GM23338 (cell line): ENCODE measurements at regions not wholly inside any gene's neighbourhood (a gene's known extent, or its start where the extent isn't known, plus 50 kb on each side); places are given as distances from the start of the nearest gene placed in this dataset.

Experiments
- EZH2 ChIP-seq: fragments of 200-600 bp; sonication (generic); IDR thresholded peaks from one replicate; pipeline ENCODE4 v1.8.0; 2017; ENCODE audit warnings: antibody characterized with exemption, mild to moderate bottlenecking, low read depth; ENCODE audit not compliant: unreplicated experiment
- NANOG ChIP-seq: IDR thresholded peaks from 2 replicates; pipeline ENCODE4 v1.6.1; 2016; ENCODE audit warnings: antibody characterized with exemption, borderline replicate concordance
- TF ChIP-seq, protein P1 (sequence below), 2 experiments: fragments of 200-600 bp in 1 of 2; sonication (generic) in 1 of 2; conservative IDR thresholded peaks; 2 replicates each; pipeline versions ENCODE4 v1.5.1 to v1.6.1; 2016 to 2017; ENCODE audit warnings: antibody characterized with exemption in 2 of 2, low read depth in 2 of 2, mild to moderate bottlenecking in 2 of 2, moderate library complexity in 1 of 2

DNA sequence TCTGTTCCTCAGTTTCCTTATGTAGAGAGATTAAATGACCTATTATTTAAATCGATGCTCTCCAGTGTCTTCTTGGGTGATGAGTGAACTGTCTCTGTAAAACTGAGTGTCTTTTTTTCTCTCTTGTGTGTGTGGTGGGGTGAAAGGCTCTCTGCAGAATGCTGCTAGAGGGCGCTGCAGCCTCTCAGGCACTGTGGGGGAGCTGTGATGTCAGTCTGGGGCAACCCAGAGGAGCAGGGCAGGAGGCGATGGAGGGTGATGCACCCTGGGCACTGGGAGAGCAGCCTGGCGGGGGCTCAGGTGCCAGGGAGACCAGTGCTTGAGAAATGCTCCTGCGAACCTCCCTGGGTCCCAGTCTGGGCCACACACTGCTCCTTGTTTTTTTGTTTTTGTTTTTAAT, 110.1 kb upstream of the POM121L12 start:
- TF ChIP-seq EZH2 (no peak), NANOG (no peak)
- TF ChIP-seq, protein P1, sequence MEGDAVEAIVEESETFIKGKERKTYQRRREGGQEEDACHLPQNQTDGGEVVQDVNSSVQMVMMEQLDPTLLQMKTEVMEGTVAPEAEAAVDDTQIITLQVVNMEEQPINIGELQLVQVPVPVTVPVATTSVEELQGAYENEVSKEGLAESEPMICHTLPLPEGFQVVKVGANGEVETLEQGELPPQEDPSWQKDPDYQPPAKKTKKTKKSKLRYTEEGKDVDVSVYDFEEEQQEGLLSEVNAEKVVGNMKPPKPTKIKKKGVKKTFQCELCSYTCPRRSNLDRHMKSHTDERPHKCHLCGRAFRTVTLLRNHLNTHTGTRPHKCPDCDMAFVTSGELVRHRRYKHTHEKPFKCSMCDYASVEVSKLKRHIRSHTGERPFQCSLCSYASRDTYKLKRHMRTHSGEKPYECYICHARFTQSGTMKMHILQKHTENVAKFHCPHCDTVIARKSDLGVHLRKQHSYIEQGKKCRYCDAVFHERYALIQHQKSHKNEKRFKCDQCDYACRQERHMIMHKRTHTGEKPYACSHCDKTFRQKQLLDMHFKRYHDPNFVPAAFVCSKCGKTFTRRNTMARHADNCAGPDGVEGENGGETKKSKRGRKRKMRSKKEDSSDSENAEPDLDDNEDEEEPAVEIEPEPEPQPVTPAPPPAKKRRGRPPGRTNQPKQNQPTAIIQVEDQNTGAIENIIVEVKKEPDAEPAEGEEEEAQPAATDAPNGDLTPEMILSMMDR (conservative IDR thresholded peaks at IDR 0.05; ENCODE audit: low read depth in 2 of 2) = peak; percentile 54 to 79
